ENCODE measurements at regions not wholly inside any gene's neighbourhood (a gene's known extent, or its start where the extent isn't known, plus 50 kb on each side); places are given as distances from the start of the nearest gene placed in this dataset.
"Not testable (repeated sequence)": the region's sequence is repeated elsewhere in the genome, so short reads cannot be mapped to it uniquely, and the experiment has no call there.

GRCh38 chr2:76252704-76253103, 542.0 kb upstream of the GCFC2 start:
- no peak for DNase-seq

- DNase-seq, result no peak
These were observed 540.6 kb upstream of the GCFC2 start for GRCh38 chr2:76251342-76251741.

GRCh38 chr2:76247006-76247405, 536.3 kb upstream of the GCFC2 start:
- no peak for DNase-seq

- DNase-seq, result no peak
These were observed 501.6 kb upstream of the GCFC2 start for GRCh38 chr2:76211991-76212985.

GRCh38 chr2:76210551-76210950, 499.8 kb upstream of the GCFC2 start:
- no peak for DNase-seq

DNA sequence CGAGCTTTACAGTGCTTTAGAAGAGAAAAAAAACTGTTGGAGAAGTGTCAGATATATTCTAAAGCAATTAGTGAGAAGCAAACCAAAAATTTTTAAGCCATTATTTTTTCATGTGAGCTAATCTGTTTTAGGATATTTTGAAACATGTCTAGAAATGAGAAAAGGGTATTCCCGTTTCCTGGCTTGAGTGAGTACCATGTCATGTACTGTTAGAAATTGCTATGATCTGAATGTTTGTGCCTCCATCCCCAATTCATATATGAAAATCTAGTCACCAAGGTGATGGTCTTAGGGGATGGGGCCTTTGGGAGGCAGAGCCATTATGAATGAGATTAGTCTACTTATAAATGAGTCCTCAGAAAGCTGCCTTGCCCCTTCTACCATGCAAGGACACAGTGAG, 493.3 kb upstream of the GCFC2 start:
- DNase-seq, result no peak

GRCh38 chr2:76202866-76203265, 492.2 kb upstream of the GCFC2 start:
- no peak for DNase-seq

- DNase-seq, result peak in 1 of 2 donors; percentile 13
These were observed 487.2 kb upstream of the GCFC2 start for GRCh38 chr2:76197842-76198448.

DNA sequence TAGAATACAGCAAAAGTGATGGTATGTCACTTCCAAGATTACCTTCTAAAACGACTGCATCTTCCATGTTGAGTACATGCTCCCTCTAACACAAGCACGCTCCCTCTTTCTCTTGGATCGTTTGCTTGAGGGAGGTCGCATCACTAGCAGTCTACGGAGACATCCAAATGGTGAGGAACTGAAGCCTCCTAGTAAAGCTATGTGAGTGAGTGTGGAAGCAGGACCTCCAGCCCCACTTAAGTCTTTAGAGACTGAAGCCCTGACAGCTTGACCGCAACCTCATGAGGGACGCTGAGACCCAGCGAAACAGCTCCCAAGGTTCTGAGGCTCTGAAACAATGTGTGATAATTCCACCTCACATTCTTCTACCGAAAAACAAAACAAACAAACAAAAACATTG, 486.7 kb upstream of the GCFC2 start:
- no peak for DNase-seq

DNA sequence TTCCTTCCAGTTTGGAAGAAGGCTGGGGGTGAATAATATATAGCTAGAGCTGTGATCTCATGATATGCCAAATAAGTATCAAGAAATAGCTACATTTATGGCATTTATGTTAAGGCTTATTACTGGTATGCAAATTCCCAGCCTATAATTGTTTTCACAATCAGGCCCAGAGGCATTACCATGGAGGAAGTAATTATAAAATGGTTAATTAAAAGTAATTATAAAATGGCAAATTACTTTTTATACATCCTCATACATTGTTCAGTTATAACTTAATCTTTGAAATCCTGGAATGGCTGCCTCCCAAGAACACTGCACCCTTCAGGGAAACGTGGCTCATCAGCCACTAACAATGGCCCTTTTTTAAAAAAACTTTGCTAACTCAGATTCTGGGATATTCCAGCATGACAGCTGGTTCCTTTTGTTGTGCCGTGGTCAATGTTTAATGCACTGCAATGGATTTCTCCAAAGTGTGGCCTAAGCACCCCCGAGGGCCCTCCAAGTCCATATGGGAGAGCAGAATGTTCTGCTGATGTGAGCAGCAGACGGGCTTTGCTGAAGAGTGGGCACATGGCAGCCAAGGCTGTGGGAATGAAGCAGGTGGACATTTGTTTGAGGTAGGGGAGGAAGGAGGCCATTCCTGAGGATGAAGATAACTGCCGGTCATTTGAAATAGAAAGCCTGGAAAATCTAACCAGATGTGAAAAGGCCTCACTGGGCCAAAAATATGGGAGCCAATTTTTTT, 483.5 kb upstream of the GCFC2 start:
- no peak for DNase-seq

GRCh38 chr2:76193089-76193488, 482.4 kb upstream of the GCFC2 start:
- DNase-seq, result no peak

DNA sequence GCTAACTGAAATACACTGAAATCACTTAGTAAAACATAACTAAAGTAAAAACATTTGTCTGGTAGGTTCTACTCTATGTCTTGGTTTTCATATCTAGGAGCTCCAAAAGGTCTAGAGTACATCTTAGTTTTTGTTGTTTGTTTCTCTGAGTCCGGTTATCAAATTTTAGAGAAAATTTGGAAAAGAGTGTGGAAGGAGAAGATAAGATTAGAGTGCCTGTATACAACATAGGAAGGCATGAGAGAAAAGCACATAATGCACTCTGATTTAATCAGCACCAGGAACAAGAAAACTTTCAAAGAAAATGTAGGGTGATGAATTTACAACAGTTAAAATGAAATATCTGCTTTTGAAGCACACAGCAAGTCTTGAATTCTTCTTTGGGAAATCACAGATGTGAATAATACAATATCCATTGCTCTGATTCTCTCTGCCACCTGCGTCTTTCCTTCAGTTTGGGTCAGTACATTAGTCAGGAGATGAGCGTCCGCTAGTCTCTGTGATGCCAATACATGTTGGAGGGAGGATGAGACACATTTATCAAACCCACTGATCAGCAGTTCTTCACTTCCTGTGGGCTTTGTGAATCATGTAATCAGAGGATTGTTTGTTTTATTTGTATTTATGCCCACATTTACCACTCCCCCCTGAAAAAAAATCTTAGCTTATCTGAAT, 477.8 kb upstream of the GCFC2 start:
- no peak for DNase-seq

DNA sequence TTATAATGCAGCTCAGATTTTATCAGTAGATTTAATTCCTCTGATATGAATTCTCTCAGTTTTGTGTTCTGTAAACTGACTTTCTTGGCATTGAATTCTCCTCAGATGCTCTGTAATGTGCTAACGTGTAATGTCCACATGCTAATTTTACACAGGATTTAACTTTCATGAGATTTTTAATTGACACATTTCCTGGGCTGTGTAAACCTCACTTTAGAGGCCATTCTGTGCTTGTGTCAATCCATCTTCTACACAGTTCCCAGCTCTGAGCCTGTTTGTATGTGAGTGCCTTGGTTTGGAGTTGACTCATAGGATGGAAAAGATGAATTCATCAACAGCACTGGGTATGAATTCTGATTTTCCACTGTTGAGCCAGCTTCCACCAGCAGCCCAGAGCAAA, 476.7 kb upstream of the GCFC2 start:
- DNase-seq, result no peak

DNA sequence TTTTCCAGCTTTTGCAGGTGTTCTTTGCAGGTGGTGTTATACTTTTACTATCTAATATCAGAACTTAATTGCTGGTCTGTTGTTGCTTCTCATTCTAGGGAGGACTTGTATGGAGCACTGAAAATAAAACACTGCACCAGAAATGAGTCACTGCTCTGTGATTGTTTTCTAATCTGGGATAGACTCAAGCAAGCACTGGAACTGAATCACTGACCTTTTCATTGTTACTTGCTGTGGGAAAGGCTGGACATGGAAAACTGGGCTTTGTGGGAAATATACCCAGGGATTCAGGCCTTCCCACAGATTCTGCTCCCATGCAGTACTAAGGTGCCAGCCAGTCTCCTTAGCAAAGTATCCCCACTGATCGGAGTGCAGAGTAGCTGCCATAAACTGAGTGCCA, 470.0 kb upstream of the GCFC2 start:
- DNase-seq, result no peak

- no peak for DNase-seq
These were observed 467.9 kb upstream of the GCFC2 start for GRCh38 chr2:76178610-76179009.

- no peak for DNase-seq
These were observed 464.6 kb upstream of the GCFC2 start for GRCh38 chr2:76175295-76175694.

- no peak for DNase-seq
These were observed 463.8 kb upstream of the GCFC2 start for GRCh38 chr2:76174505-76174904.

DNA sequence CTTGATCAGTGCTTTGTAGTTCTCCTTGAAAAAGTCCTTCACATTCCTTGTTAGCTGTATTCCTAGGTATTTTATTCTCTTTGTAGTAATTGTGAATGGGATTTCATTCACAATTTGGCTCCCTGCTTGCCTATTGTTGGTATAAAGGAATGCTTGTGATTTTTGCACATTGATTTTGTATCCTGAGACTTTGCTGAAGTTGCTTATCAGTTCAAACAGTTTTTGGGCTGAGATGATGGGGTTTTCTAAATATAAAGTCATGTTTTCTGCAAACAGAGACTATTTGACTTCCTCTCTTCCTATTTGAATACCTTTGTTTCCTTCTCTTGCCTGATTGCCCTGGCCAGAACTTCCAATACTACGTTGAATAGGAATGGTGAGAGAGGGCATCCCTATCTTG, 462.5 kb upstream of the GCFC2 start:
- DNase-seq, result not testable (repeated sequence)

DNA sequence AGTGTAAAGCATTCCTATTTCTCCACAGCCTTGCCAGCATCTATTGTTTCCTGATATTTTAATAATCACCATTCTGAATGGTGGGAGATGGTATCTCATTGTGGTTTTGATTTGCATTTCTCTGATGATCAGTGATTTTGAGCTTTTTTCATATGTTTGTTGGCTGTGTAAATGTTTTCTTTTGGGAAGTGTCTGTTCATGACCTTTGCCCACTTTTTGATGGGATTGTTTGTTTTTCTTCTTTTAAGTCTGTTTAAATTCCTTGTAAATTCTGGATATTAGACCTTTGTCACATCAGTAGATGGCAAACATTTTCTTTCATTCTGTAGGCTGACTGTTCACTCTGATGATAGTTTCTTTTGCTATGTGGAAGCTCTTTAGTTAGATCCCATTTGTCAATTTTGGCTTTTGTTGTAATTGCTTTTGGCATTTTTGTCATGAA, 461.5 kb upstream of the GCFC2 start:
- not testable (repeated sequence) for DNase-seq

DNA sequence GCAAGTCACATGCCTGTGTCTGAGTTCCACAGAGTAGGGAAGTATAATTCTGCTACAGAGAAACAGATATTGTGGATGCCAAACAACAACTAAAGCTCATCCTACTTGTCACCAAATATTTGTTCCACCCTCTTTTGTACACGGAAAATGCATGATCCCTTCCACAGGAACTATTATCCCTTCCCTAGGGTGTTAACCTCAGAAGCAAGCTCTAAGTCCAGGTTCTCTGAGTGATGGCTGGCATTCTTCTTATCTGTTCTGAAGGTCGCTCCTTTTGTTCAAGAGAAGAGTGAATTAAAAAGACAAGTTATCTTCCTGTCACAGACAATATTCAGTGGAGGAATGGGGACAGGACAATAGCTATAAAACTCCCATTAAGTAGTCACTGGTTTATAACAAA, 460.1 kb upstream of the GCFC2 start:
- no peak for DNase-seq

- DNase-seq, result no peak
These were observed 459.3 kb upstream of the GCFC2 start for GRCh38 chr2:76170009-76170384.

DNA sequence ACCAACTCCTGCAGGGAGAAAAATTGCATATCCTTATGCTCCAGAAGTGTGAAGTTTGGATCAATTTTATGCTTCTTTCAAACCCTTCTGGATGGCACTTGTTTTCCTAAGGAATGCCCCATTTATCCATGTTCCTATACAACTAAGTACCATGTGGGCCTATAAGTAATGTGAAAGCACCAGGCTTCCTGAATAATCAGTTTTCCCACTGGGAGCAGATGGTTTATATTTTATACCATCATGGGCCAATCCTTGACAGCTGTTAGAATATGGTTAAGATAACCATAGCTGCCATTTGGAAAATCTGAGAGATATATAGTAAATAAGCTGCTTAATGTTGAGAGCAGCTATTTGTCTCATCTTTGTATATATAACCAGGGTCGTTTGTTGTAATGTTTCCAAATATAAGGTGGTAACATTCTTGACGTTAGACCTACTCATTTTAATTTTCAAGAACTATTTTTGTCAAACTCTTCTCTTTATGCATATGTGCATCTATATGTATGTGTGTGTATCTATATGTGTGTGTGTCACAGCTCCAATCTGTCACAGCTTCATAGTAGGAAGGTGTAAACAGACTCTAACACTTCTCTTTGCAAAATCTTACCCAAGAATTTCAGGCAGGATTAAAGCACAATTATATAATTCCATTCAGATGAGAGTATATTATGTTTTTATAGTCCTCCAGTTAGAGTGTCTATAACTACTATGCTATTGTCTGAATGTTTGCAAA, 458.7 kb upstream of the GCFC2 start:
- no peak for DNase-seq
